Chondrocyte (in vitro differentiated cells): ENCODE measurements at regions not wholly inside any gene's neighbourhood (a gene's known extent, or its start where the extent isn't known, plus 50 kb on each side); places are given as distances from the start of the nearest gene placed in this dataset.

Source experiments
- DNase-seq: peaks from one replicate; pipeline ENCODE4 v3.0.0; 2021; ENCODE audit warnings: mixed read lengths, low spot score
- H3K27ac Mint-ChIP-seq: one replicate; pipeline ENCODE4 v1.8.0; 2021; ENCODE audit warnings: mild to moderate bottlenecking, moderate library complexity, mixed read lengths; ENCODE audit not compliant: unreplicated experiment
- H3K27me3 Mint-ChIP-seq: 2 replicates; pipeline ENCODE4 v1.8.0; 2021; ENCODE audit warnings: low read depth, mixed read lengths
- H3K36me3 Mint-ChIP-seq: 2 replicates; pipeline ENCODE4 v1.8.0; 2021; ENCODE audit warnings: low read depth, mixed read lengths
- H3K4me1 Mint-ChIP-seq: 2 replicates; pipeline ENCODE4 v1.8.0; 2021; ENCODE audit warnings: low read depth, mild to moderate bottlenecking, mixed read lengths
- H3K4me3 Mint-ChIP-seq: one replicate; pipeline ENCODE4 v1.8.0; 2021; ENCODE audit warnings: mild to moderate bottlenecking, moderate library complexity, mixed read lengths; ENCODE audit not compliant: unreplicated experiment
- H3K9me3 Mint-ChIP-seq: 2 replicates; pipeline ENCODE4 v1.8.0; 2021; ENCODE audit warnings: low read depth, mixed read lengths
- CTCF ChIP-seq: fragments of 200-600 bp; sonication (generic); IDR thresholded peaks from 2 replicates; pipeline ENCODE4 v1.5.0; 2021; ENCODE audit warnings: antibody characterized with exemption, mild to moderate bottlenecking, moderate library complexity

GRCh38 chr2:64938607-64939285 lies 50.5 kb upstream of the SLC1A4 start:
- H3K27me3 Mint-ChIP-seq: peaks cover 2% of the 10 kb centered on the region
- no peak overlapping the region for H3K4me3 Mint-ChIP-seq
- no peak overlapping the region for H3K27ac Mint-ChIP-seq
- TF ChIP-seq CTCF: no peak
- peaks cover 3% of the 10 kb centered on the region for H3K4me1 Mint-ChIP-seq
- peaks cover 10% of the 10 kb centered on the region for H3K9me3 Mint-ChIP-seq
- H3K36me3 Mint-ChIP-seq: peaks cover 1% of the 10 kb centered on the region
- DNase-seq: no peak

GRCh38 chr2:64939332-64939917 lies 49.8 kb upstream of the SLC1A4 start:
- H3K9me3 Mint-ChIP-seq: peaks cover 10% of the 10 kb centered on the region
- H3K27me3 Mint-ChIP-seq: peaks cover 2% of the 10 kb centered on the region
- TF ChIP-seq CTCF: no peak
- no peak for DNase-seq
- H3K27ac Mint-ChIP-seq: no peak overlapping the region
- peaks cover 3% of the 10 kb centered on the region for H3K4me1 Mint-ChIP-seq
- H3K36me3 Mint-ChIP-seq: peaks cover 1% of the 10 kb centered on the region
- no peak overlapping the region for H3K4me3 Mint-ChIP-seq
